SKM-1 (cell line): ENCODE measurements at regions not wholly inside any gene's neighbourhood (a gene's known extent, or its start where the extent isn't known, plus 50 kb on each side); places are given as distances from the start of the nearest gene placed in this dataset.

Experiments used
- DNase-seq: peaks from one replicate; lab custom pipeline; 2025; ENCODE audit not compliant: unreplicated experiment; lab: John Stamatoyannopoulos, UW

DNA sequence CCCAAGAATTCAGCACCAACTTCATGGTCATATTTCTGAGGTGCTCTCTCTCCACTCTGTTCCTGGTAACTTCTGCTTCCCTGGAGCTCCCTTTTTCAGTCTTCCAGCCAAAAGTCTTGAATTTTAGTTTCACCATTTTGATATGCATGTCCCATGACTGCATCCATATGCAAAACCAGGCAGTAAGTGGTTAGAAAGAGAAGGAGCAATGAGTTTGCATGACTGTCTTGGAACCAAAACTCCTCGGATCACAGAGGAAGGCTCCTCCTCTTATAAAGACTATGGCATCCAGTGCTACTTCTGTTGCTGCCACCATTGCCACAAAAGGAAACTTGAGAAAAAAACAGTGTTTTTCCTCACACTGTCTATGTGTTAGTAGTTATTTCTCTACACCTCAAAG, 269.1 kb upstream of the GLI3 start:
- DNase-seq, result no peak

DNA sequence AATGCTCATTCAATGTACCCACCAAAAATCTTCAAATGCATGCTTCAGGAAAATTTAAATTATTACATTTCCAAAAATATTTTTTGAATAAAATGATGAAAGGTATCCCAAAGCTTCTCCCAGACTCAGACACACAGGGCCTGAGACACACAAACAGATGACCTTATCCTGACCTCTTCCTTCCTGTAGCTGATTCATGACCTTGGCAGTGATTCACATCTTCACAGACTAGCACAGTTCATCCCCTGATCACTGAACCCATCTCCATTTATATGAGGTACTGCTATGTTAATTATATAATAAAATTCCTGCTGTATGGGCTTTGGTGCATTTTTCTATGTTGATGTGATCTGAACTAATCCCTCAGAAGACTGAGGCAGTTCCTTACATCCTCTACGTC, 265.0 kb upstream of the GLI3 start:
- DNase-seq, result no peak

DNA sequence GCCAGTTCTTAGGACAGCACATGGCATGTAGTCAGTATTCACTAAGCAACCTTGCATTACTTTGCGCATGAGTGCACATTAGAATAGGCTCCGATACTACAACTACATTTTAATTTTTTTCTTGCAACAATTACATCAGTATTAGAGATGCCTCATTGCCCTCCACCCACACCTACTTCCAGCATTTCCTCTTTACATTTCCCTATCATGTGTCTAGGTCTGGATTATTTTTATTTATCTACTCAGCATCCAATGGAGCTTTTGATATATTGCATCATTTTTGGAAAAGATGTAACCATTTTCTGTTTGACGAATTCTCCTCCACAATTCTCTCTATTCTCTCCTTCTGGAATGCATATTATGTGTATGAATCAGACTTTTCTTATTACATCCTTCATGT, 258.2 kb upstream of the GLI3 start:
- no peak for DNase-seq

DNA sequence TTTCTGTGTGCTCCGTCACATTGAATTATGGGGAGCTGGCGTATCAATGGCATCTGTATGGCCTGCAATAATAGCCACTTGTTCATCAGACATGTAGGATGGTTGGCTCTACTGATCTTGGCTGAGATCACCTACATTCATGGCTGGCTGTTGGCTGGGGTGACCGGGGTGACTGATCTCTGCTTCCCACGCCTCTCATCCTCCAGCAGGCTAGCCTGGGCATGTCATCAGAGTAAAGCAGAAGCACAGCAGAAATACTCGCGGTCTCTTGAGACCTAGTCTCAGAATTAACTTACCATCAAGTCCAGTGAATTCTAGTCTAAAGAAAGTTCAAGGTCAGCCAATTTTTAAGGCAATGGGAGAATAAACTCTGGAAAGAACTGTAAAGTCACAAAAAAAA, 257.7 kb upstream of the GLI3 start:
- DNase-seq, result no peak

DNA sequence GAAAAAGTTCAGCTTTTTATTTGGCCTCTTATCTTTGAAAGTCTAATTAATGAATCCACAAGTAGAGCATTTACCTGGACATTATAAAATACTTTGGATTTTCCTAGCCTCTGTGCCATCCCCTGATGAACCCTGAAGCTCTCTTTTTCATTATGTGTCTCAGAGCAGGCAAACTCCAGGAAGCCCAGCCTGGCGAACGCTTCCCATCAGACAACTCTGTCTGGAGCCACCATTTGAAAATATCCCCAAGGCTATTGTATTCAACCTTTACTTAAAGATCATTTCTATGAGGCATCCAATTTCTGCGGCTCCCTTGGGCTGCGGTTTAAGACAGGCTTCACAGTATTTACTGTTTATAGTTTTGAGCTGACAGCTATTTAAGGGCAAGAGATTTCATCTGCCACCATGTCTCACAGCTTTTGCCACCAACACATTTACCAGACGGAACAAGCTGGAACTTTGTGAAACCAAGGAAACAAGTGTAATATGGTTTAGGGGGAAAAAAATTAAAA, 257.2 kb upstream of the GLI3 start:
- no peak for DNase-seq

DNA sequence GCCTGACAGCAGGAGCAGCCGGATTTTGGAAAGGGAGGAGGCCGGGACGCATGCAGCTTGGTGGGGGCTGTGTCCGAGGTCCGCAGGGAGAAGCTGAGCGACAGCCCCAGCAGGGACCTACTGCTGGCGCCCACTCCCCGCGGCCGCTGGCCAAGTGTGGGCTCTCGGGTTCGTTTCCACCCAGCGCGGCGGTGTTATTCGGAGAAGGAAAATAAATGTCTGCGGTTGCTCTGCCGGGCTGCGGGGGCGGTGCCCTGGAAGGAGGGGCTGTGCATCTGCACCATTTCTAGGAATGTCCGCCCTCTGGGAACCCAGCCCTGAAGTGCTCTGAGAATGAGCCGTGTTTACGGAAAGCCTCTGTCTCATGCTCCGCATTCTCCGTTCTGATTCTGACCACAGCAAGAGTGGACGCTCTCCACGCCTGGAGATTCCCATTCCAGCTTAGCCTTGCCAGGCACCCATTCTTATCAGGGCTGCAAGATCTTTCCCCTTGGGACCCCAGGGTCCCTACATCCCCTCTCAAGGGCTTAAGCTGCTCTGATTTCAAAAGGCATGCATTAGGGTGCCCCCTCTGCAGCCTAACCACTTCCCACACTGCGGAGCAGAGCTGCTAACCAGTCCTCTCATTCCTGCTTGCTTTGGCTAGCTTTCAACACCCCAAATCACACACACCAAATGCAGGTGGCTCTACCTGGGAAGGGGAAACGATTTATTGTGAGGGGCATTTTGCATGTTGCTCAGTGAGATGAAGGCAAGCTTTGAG, 256.6 kb upstream of the GLI3 start:
- DNase-seq, result no peak

DNA sequence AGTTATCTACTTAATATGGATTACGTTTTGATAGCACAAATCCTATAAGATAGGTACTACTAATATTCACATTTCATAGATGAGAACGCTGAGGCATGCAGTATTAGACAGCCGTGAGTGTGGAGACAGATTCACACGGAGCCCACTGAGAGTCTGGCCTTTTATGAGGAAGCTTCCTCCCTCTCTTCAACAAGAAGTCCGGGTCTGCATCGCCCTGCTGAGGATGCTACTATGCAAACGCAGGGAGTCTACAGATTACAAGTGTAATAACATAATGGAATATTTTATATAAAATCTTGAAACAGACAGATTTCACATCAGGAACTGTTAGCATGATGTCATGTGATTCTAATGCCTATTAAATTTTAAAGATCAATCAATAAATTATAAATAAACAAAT, 255.9 kb upstream of the GLI3 start:
- DNase-seq, result no peak

DNA sequence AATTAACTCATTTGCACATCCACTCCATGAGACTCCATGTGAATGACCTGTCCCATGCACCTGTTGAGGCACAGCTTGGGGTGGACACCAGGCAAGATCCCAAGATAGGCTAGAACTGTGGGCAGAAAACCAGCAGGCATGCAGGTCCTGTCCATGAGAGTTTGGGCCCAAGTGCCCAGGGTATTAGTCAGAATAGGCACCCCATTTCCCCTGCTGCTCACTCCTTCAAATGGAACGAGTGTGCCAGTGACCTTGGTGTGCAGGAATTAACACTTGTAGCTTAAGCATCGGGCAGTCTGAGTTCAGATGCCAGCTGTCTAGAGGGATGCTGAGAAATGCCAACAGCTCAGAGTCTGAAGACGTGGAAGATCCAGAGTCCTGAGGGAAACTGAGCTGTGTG, 254.1 kb upstream of the GLI3 start:
- DNase-seq, result no peak

DNA sequence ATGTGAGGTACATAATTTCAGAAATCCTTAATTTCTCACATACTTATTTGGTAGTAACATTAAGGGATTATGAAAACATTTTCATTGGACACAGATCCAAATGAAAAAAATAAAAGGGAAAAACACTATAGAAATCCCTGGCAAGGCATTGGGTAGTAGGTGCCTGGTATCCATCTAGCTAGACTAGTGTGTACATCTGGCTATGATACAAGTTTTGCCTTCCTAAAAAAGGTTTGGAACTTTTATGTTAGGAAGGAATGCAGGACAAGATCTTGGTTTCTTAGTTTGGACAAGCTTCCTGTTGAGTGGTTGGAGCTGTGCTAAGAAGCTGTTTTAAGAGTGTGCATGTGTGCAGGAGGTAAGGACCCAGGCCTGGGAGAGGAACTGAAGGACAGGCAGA, 252.3 kb upstream of the GLI3 start:
- no peak for DNase-seq

DNA sequence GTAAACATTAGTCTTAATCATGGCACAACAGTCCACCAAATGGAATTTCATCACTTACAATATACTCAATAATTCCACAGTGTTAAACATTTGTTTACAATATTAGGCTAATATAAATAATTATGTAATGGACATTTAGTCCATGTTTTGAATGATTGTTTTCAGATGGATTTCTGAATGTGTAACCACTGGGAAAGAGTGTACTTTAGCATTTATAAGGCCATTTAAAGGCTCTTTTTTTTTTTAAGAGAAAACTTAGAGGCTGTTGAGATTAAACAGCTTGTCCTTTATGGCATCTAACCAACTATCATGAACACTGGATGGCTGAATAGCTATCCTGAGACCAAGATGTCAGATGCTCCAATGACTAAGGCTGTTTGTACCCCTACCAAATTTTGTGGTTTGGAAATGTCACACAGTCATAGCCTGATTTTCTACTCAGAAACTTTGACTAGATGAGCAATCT, 248.3 kb upstream of the GLI3 start:
- no peak for DNase-seq

DNA sequence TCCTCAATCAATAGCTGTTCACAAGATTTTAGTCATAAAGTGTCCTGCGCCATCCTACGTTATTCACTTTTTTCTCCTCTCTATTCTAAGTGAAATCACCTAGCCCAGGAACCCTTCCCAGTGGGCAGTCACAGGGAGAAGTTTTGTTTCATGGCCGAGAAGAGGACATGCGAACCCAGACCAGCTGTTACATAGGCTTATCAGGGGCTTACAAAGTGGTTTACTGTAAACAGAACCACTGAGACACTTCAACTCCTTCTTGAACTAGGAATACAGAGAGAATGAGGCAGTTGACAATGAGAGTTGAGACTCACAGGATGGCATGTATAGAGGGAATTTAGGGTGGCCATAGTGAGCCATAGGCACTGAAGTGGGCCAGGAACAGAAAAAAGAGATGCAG, 246.9 kb upstream of the GLI3 start:
- no peak for DNase-seq

DNA sequence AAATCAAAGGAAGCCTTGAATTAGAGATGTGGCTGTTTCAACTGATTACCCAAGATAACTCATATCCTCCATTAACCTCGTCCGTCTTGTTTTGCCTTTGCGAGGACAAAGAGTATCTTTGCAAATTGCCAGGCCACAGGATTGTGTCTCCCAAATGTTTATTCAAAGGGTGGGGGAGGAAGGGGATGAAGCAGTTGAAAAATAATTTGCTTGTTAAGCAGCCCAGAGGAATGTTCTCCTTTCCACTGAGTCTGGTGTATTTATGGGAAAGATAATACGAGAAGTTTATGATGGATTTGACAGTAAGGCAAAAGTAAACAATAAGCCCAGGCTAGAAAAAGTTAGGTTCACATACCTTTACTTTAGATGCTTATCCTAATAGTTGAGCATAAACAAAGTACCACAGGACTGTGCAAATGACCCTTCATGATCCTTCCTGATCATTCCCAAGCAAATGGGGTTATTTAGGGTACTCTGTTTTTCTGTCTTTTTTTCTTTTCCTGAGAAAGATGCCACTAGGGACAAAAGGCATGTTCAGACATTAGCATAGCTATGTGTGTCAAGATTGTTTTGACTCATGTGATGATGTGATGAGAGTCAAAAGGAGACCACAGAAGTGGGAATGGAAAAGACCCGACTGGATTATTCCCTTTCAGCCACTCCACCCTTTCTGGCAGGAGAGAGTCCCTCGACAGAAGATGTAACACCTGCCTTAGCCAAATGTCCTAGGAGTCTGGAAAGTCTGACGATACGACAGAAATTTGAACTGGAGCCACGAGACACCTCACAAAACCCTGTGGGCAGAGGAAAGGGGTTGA, 243.0 kb upstream of the GLI3 start:
- no peak for DNase-seq

DNA sequence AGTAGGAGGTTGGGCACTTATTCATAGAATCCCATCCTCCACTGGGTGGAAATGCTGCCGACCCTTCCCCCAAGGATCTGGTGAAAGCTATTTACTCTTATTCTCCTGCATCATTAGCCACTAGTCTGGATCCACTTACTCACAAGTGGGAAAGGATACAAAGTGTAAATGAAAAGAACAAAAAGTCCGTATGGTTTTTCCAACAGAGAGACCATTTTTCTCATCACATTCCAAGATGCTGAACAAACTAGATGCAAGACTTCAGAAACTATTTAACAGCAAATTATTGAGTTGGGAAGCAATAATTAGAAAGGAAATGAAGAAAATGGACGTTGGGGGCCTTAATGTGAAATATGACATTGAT, 242.4 kb upstream of the GLI3 start:
- DNase-seq, result no peak

DNA sequence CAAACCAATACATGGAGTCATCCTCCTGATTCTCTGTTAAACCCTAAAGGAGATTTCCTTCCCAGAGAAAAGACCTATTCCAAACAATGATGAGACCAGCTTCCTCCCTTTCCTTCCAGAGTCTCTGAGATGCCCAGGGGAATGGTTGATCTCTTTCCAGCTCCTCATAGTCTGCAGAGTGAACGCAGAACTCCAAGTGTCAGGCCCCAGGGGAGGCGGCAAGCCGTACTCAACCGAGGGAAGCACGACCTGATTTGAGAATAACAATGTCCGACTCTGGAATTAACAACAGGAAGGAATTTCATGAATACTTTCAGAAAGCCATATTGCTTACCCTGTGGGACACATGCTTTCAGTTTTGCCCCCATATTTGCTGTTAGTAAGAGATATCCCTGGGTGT, 241.7 kb upstream of the GLI3 start:
- DNase-seq, result no peak

DNA sequence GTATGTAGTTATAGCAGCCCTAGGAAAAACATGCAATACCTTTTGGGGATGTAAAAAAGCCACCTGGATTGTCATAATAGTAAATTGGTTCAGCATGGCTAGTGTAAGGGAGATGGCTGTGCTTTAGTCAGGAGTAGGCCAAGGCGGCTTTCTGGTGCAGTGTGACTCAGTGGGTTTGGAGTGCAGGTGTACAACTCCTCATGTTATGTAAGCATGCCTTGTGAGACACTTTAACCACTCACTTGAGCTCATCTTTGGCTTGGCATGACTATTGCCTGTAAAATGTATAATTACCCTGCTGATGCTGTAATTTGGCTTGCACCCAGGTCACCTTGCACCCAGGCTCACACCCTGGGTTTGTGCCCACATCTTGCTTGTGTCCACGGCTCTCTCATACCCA, 239.2 kb upstream of the GLI3 start:
- DNase-seq, result no peak

DNA sequence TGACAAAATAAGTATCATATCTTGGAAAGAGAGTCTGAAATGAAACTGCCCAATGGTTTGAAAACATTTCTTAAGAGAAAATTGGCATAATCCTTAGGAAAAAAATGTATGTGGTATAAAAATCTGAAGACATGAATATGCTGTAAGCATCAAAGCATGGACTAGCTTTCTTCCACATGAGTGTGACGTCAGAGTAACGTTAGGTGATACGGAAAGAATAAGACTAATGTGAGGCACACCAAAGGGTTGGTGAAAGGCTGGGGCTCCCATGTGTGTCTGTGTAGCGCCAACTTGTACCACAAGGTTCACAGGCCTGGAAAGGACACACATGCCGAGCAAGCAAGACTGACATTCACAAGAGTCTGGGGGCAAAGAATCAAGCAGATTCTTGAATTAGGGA, 238.1 kb upstream of the GLI3 start:
- no peak for DNase-seq

DNA sequence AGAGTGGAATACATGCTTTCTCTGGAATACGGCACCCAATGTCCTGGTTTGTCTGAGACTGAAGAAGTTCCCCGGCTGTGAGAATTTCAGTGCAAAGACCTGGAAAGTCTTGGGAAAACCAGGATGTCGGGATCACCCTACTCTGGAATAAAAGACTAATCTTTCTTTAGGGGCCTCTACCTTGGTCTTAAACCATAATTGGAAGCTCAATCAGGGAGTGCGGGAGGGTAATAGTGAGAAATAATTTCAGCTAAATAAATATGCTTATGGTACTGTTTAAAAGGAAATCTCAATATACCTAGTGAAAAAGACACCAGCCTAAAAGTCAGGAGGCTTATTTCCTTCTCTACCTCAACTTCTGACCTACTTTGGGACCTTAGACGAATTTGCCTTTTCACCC, 236.1 kb upstream of the GLI3 start:
- DNase-seq, result no peak

DNA sequence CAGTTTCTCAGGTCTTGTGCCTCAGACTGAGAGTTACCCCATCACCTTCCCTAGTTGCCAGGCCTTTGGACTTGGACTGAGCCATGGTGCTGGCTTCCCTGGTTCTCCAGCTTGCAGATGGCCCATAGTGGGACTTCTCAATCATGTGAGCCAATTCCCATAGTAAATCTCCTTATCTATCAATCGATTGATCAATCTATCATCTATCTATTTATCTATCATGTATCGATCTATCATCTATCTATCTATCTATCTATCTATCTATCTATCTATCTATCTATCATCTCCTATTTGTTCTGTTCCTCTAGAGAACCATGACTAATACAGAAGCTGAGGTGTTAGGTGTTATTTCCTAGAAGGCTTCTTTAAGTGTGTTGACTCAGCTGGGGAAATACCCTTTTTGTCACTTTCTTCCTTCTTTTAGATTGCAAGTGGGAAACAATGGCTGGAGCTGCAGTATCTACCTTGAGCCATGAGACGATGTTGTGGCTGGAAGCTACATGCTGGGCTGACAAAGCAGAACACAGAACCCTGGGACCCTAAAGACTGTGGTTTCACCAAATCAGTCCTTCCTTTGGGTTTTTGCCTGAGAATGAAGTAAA, 234.7 kb upstream of the GLI3 start:
- no peak for DNase-seq

DNA sequence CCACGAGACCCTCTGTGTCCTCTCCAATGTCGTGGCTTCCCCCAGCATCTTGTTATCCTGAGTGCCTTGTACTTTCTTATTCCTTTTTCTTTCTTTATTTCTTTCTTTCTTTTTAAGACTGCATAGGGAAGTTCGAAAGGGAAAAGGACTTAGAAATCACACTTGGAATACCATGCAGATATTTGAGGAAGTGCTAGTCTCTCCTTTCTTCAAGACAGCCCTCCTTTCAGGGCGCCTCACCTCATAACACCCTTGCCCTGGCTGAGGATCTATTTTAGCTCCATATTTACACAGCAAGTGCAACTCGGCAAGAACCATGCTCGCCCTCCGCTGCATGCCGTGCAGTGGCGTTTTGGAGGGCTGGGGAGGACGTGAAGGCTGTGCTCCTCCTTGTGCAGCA, 232.3 kb upstream of the GLI3 start:
- peak; percentile 83 for DNase-seq

DNA sequence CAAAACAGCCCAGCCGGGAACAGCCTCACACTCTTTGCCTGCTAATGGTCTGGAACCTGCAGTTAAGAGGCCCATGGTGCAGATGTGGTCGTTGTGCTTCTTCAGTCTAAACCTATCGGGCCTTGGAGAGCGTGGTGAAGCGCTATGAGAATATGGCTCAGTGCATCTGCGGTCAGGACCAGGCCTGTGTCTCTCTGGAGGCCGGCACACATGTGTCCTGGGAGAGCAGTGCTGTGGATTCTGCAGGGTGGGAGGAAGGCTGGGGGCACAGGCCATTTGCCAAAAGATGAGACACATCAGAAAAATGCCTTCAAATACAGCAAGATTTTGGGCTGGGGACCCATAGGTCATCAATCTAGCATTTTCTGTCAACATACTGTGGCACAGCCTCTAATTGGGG, 231.5 kb upstream of the GLI3 start:
- no peak for DNase-seq

DNA sequence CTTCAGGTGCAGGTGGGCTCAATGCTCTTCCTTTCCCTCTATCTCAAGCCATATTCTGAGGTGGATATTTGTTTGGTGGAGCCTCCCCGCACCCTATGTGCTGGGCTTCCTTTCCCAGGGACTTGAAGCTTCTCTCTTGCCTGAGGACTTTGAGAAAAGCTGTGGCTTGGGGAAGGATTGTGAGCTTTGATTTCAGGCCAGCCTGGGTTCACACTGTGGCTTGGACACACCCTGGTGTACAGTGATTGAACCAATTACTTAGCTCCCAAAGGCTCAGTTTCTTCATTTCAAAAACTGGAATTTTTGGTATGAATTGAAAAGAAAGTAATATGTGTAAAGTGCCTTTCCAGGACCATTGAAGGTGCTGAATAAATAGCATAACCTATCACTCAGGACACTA, 224.5 kb upstream of the GLI3 start:
- DNase-seq, result no peak

DNA sequence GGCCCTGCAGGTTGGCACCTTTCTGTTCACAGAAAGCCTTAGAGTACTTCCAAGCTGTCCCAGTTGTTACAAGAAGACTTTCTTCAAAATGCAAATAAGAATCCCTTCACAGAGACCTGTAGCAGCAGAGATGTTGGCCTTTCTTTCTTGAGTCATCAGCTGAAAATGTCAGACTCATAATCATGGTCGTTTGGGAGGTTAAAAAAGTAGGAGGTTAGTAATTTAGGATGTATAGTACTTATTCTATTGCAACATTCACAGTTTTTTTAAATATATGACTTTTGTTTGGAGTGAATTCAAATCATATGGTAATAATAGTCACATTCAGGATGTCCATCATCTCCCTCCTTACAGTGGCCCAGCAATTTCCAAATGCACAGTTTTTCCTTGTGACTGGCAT, 223.9 kb upstream of the GLI3 start:
- no peak for DNase-seq
